ENCODE measurements at regions not wholly inside any gene's neighbourhood (a gene's known extent, or its start where the extent isn't known, plus 50 kb on each side); places are given as distances from the start of the nearest gene placed in this dataset.
A peak's percentile ranks its signal among the peaks of the same experiment; 100 is the strongest.

DNA sequence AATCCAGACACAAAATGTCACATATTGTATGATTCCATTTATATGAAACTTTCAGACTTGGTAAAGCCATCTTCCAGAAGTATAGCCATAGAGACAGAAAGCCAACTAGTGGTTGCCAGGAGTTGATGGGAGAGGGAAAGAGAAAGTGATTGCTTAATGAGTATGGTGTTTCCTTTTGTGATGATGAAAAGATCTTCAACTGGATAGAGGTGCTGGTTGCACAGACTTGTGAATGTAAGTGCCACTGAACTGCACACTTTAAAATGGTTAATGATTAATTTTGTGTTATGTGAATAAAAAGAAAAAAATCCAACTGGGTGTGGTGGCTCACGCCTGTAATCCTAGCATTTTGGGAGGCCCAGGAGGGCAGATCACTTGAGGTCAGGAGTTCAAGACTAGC, 135.3 kb upstream of the SLC1A4 start:
- no peak for ATAC-seq
- no peak overlapping the region for H3K4me3 Mint-ChIP-seq
- TF ChIP-seq CTCF (IDR thresholded peaks at IDR 0.05): no peak
- intact Hi-C loops (cut with micrococcal nuclease): no loop called here
- Histone ChIP-seq H3K4me1 (ENCODE audit: control insufficient read depth, insufficient read depth, low read length) (peaks cover 26% of the 10 kb centered on the region), H3K27me3 (ENCODE audit: control insufficient read depth, insufficient read depth, low read length) (peaks cover 2% of the 10 kb centered on the region), H3K27ac (ENCODE audit: low read length) (peak overlapping the region; percentile 4), H3K9me3 (ENCODE audit: control insufficient read depth, insufficient read depth, low read length) (no peaks in the 10 kb centered on the region), H3K36me3 (ENCODE audit: control insufficient read depth, insufficient read depth, low read length) (no peaks in the 10 kb centered on the region), H3K4me3 (ENCODE audit: low read length) (no peak overlapping the region)
- no peak for DNase-seq
- H3K9me3 Mint-ChIP-seq: no peaks in the 10 kb centered on the region
- 94% methylated on average over 1 of the region's 1 CpG for WGBS (ENCODE audit: insufficient coverage)
- H3K4me1 Mint-ChIP-seq: no peaks in the 10 kb centered on the region
- no peak overlapping the region for H3K27ac Mint-ChIP-seq
- no peaks in the 10 kb centered on the region for H3K36me3 Mint-ChIP-seq
- peaks cover 6 to 16% of the 10 kb centered on the region in 2 donors for H3K27me3 Mint-ChIP-seq (ENCODE audit: low read depth in 2 of 2)

DNA sequence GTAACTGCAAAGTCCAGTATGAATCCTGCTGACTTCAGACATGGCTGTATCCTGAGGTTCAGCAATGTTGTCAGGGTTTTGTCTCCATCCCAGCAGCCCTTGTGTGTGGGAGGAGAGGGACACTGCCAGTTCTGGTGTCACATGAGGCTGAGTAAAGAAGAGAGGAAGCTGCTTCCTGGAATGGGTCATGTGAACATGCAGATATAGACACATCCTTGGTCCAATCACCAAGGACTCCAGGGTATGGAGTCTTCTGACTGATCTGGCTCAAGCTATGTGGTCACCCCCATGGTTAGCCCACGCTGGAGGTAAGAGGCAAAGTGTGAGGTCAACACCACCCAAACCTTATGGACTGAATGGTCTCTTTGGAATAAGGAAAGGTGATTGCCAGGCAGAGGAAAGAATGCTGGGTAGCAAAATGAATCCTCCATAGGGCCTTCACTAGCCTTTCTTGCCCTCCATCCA, 134.4 kb upstream of the SLC1A4 start:
- H3K4me3 ChIP-seq (ENCODE audit: low read length): no peak overlapping the region
- Mint-ChIP-seq H3K27ac (no peak overlapping the region), H3K4me3 (no peak overlapping the region), H3K27me3 (ENCODE audit: low read depth in 2 of 2) (peaks cover 6 to 17% of the 10 kb centered on the region in 2 donors), H3K4me1 (no peaks in the 10 kb centered on the region), H3K9me3 (no peaks in the 10 kb centered on the region), H3K36me3 (no peaks in the 10 kb centered on the region)
- intact Hi-C loops (cut with micrococcal nuclease): no loop called here
- H3K36me3 ChIP-seq (ENCODE audit: control insufficient read depth, insufficient read depth, low read length): no peaks in the 10 kb centered on the region
- TF ChIP-seq CTCF (IDR thresholded peaks at IDR 0.05): no peak
- ATAC-seq (no peak), DNase-seq (no peak)
- no peak overlapping the region for H3K27ac ChIP-seq (ENCODE audit: low read length)
- no peaks in the 10 kb centered on the region for H3K9me3 ChIP-seq (ENCODE audit: control insufficient read depth, insufficient read depth, low read length)
- WGBS (ENCODE audit: insufficient coverage): 67% methylated on average over 1 of the region's 1 CpG
- peaks cover 6% of the 10 kb centered on the region for H3K27me3 ChIP-seq (ENCODE audit: control insufficient read depth, insufficient read depth, low read length)
- peaks cover 32% of the 10 kb centered on the region for H3K4me1 ChIP-seq (ENCODE audit: control insufficient read depth, insufficient read depth, low read length)

- H3K36me3 ChIP-seq (ENCODE audit: control insufficient read depth, insufficient read depth, low read length): no peaks in the 10 kb centered on the region
- Mint-ChIP-seq H3K4me1 (no peaks in the 10 kb centered on the region), H3K27me3 (ENCODE audit: low read depth in 2 of 2) (peaks cover 6 to 15% of the 10 kb centered on the region in 2 donors), H3K9me3 (no peaks in the 10 kb centered on the region), H3K27ac (no peak overlapping the region), H3K36me3 (no peaks in the 10 kb centered on the region), H3K4me3 (no peak overlapping the region)
- no peaks in the 10 kb centered on the region for H3K9me3 ChIP-seq (ENCODE audit: control insufficient read depth, insufficient read depth, low read length)
- WGBS (ENCODE audit: insufficient coverage): 82% methylated on average over 18 of the region's 18 CpGs
- intact Hi-C loops (cut with micrococcal nuclease): no loop called here
- peak overlapping the region; percentile 51 for H3K27ac ChIP-seq (ENCODE audit: low read length)
- DNase-seq (no peak), ATAC-seq (no peak)
- peaks cover 42% of the 10 kb centered on the region for H3K4me1 ChIP-seq (ENCODE audit: control insufficient read depth, insufficient read depth, low read length)
- H3K4me3 ChIP-seq (ENCODE audit: low read length): no peak overlapping the region
- TF ChIP-seq CTCF (IDR thresholded peaks at IDR 0.05): no peak
- H3K27me3 ChIP-seq (ENCODE audit: control insufficient read depth, insufficient read depth, low read length): peaks cover 9% of the 10 kb centered on the region
Observed at GRCh38 chr2:64857581-64858471, 131.4 kb upstream of the SLC1A4 start.

Data from natural killer cell (primary cell).